ENCODE measurements at regions not wholly inside any gene's neighbourhood (a gene's known extent, or its start where the extent isn't known, plus 50 kb on each side); places are given as distances from the start of the nearest gene placed in this dataset.

DNA sequence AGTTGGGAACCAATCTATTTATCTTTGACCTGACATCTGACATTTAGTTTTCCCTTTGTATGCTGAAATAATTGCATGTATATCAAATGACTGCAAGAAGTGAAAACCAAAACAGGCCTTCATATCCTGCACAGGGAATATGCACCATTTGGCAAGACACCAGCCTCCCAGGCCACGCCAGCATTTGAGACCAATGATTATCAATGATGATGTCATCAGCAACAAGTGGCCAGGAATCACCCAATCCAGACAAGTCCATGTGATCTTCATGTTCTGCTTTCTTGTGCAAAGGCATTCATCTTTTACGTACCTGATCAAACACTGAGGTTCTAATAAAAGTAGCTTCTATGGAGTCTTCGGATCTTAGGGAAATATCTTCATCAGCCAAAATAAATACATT, 107.4 kb upstream of the TENT5A start:
- FAIRE-seq = no peak

DNA sequence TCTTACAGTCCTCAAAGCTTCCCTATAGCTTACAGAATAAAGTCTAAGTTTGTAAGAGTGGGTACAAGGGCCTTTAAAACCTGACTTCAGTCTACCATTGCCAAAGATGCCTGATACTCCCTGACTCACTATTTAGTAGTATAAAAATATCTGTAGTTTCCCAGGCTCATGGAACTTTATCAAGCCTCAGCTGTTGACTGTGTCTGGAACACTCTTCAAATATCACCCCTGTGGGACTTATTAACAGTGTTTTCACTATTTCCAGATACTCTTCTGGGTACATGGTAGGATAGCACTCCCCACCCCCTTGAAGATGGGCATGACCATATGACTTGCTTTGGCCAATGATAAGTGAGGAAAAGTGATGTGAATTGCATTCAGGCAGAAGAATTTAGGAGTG, 105.3 kb upstream of the TENT5A start:
- no peak for FAIRE-seq

DNA sequence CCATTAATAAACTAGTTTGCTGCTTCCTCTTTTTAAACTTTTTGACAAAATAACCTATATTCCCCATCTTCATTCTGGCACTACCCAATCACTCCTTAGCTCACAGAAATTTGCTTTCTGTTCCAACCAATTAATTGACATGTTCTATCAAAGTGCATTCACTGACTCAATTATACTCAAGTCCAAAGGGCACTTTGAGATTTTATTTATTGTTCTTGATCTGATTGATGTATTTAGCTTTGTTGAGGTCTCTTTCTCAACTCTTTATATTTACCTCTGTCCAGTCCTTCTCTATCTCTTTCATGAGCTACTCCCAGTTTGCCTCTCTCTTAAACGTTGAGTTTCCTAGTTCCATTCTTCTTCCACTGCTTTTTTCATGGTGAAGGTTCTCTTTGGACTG, 104.4 kb upstream of the TENT5A start:
- no peak for FAIRE-seq

GRCh38 chr6:81854474-81854873, 102.0 kb upstream of the TENT5A start:
- no peak for FAIRE-seq

DNA sequence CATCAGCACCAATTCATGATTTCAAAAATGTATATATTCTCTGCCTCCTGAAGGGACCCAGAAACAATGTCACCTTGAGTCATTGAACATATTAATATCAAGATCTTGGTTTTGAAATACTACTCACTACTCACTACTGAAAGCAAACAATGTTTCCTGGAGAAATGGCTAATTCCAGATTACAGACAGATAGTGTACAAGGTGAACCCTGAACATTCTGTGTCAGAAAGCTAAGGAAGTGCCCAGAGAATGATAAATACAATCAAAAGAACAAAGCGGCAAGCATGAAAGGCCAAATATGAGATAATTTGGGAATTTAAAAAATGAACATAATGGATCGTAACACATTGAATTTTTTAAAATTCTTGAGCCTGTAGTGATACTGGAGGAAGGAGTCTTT, 101.5 kb upstream of the TENT5A start:
- no peak for FAIRE-seq

- no peak for FAIRE-seq
These were observed 96.8 kb upstream of the TENT5A start for GRCh38 chr6:81849248-81849647.

GRCh38 chr6:81847866-81848265, 95.4 kb upstream of the TENT5A start:
- no peak for FAIRE-seq

GRCh38 chr6:81844686-81845085, 92.2 kb upstream of the TENT5A start:
- no peak for FAIRE-seq

DNA sequence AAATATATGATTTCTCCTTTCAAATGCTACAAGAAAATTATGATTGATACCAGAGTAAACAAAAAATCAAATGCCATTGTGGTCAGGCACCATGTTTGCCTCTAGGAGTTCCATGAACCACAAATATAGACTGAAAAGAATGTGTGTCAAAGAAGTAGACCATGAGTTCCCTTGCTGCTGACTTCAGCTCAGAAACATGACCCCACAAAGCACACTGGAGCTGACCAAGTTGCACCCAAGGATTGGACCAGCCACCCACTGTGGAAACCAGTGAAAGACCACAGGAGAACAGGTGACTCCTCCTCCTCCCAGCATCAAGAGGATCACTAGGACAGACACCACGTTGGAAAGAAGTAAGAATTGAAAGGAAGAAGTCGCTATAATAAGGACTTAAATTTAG, 90.8 kb upstream of the TENT5A start:
- no peak for FAIRE-seq

- no peak for FAIRE-seq
These were observed 89.8 kb upstream of the TENT5A start for GRCh38 chr6:81842254-81842653.

- no peak for FAIRE-seq
These were observed 86.4 kb upstream of the TENT5A start for GRCh38 chr6:81838724-81839426.

DNA sequence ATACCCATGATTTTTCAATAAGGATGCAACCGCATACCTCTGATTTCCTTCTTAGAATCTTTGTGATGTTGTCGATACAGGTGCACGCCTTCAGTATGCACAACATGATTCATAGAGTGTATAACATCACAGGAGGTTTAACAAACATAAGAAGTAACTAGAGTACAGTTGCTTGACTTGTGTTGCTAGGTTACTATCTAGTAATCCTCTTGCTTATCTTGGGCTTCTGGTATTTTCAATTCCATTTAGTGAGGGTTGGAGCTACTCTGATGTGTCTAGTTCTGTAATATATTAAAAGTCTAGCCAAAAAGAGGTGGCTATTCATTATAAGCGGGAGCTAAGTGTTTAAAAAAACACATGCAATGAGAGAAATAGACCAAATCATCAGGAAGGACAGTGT, 85.5 kb upstream of the TENT5A start:
- no peak for FAIRE-seq

DNA sequence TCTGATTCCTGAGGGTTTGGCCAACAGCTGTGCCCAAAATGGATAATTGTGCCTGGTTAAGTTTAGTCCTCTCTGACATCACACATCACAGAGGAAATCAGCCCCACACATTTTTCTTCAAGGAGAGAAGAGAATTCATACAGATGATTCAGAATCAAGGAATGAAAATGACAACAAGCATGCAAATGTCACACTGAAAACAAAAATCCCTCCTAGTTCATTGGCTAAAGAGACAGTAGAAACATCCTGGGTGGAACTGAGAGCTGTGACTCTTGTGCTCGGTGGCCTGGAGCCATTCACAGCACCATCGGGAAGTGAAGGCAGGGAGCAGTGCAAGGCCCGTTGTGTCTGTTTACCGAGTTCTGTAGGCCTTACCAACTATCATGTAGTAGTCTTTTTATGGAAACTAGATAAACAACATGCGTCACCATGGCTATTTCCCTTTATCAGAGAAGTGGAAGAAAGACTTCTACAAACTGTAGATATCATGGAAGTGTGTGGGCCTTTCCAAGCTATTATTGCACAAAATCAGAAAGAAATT, 81.7 kb upstream of the TENT5A start:
- no peak for FAIRE-seq

- FAIRE-seq = no peak
These were observed 79.8 kb upstream of the TENT5A start for GRCh38 chr6:81832304-81832703.

GRCh38 chr6:81831274-81831673, 78.8 kb upstream of the TENT5A start:
- no peak for FAIRE-seq

- FAIRE-seq = no peak
These were observed 74.3 kb upstream of the TENT5A start for GRCh38 chr6:81826784-81827183.

GRCh38 chr6:81822568-81822967, 70.1 kb upstream of the TENT5A start:
- FAIRE-seq = no peak

DNA sequence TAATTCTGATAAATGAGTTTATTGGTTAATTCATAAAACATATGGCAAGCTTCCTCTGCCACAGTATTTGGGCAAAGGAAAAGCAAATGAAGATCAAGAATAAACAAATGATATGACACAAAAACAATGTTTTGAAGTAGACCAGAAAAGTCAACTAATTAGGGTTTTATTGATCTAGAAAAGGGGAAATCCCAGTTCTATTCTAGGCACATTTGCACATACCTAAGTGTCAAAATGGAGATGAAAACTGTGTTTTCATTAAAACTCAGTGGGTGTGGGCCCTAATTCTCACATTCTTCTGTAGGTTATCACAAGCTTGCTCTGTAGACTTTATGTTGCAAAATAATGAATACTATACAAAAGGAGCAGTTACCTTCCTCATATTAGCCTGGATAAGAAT, 69.0 kb upstream of the TENT5A start:
- no peak for FAIRE-seq

GRCh38 chr6:81820980-81821379, 68.5 kb upstream of the TENT5A start:
- FAIRE-seq = no peak

DNA sequence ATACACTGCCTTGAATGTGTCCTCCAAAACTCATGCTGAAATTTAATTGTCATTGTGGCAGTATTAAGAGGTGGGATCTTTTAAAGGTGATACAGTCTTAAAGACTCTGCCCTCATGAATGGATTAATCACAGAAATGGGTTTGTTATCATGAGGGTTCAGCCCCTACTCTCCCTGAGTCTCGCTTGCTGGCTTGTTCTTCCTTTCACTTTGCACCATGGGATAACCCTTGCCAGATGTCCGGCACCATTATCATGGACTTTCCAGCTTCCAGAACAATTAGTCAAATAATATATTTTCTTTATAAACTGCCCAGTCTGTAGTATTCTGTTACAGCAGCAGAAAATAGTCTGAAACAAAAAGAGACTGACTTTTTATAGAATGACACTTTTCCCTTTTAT, 67.9 kb upstream of the TENT5A start:
- FAIRE-seq = no peak

- FAIRE-seq = no peak
These were observed 67.3 kb upstream of the TENT5A start for GRCh38 chr6:81819767-81820166.

DNA sequence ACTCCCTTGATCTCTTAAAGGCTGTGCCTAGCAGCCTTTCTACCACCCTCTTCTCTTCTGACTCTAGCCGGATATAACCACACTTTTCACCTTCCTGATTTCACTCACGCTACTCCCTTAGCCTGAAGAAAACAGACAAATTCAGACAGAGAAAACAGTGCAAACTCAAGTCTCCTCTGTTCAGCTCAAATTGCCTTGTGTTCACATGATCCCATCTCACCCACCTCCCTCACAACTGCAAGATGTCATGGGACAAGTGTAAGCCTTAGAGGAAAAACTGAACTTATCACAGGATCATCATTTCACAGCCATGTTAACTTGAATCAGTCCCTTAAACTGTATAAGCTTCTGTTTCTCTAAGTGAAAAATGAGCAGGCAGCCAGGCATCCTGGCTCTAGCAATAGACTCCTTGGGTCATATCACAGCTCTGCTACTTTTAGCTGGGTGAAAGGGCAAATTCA, 66.5 kb upstream of the TENT5A start:
- FAIRE-seq = no peak

GRCh38 chr6:81816380-81816779, 63.9 kb upstream of the TENT5A start:
- no peak for FAIRE-seq

DNA sequence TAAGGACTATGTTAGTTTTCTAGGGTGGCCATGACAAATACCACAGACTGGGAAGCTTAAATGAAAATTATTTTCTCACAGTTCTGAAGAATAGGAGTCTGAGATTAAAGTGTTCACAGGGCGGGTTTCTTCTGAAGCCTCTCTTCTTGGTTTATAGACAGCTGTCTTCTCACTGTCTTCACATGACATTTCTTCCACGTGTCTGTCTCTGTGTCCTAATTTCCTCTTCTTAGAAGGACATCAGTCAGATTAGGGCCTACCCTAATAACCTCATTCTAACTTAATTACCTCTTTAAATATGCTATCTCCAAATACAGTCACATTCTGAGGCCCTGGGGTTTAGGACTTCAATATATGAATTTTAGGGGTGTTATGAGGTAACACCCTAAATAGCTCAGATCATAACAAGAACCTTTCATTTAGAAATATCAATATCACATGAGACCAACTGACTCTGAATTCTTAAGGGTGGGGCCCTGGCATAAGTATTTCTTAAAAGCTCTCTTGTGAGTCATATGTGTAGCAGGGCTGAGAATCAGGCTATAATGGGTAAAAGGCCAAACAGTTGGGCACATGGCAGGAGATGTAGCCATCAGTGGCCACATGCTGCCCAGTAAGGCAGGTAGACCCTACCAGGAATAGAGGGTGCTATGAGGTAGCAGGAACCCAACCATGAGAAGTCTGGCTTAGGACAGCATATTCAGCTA, 62.0 kb upstream of the TENT5A start:
- no peak for FAIRE-seq

DNA sequence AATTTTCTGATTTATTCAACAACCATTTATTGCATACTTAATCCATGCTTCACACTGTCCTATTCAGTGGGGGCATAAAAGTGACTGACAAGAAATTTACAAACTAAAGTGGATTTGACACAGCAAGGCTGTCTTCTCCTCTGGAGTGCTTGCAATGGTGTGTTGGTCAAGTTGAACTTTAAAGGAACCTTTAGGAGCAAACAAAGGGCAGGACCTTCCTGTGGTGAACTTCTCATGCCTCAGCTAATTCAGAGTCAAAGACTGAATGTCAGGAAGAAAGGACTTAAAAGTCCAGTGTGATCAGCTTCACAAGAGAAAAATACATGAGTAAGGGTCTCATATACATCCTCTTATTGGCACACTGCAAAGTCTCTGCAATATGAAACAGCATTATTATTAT, 60.8 kb upstream of the TENT5A start:
- no peak for FAIRE-seq

All from A204.1 (cell line).